A549 (cell line): ENCODE measurements at regions not wholly inside any gene's neighbourhood (a gene's known extent, or its start where the extent isn't known, plus 50 kb on each side); places are given as distances from the start of the nearest gene placed in this dataset.

Source experiments
- EHF ChIP-seq: fragments of 250-450 bp; sonication (Bioruptor Pico); IDR thresholded peaks from 2 replicates; pipeline ENCODE4 v1.5.0; 2020; ENCODE audit warnings: mild to moderate bottlenecking
- EP300 ChIP-seq, 2 experiments: fragments of >200 bp; sonication (Bioruptor Twin); formaldehyde crosslinking; IDR thresholded peaks; 2 replicates in 1 of 2; 3 replicates in 1 of 2; pipeline ENCODE4 v1.6.1; 2016 to 2017
- JUN ChIP-seq, 2 experiments: fragments of >200 bp; sonication (Bioruptor Twin); formaldehyde crosslinking; IDR thresholded peaks; 2 replicates in 1 of 2; 3 replicates in 1 of 2; pipeline ENCODE4 v1.6.1; 2016 to 2017
- POLR2A ChIP-seq: IDR thresholded peaks from 2 replicates; pipeline ENCODE4 v1.6.1; 2012; ENCODE audit warnings: mild to moderate bottlenecking, low read length
- TF ChIP-seq, protein P1 (sequence below): fragments of >200 bp; sonication (Bioruptor Twin); formaldehyde crosslinking; IDR thresholded peaks from 3 replicates; pipeline ENCODE4 v1.5.1; 2016
- TF ChIP-seq, protein P2 (sequence below): IDR thresholded peaks from 2 replicates; pipeline ENCODE4 v1.6.1; 2012

DNA sequence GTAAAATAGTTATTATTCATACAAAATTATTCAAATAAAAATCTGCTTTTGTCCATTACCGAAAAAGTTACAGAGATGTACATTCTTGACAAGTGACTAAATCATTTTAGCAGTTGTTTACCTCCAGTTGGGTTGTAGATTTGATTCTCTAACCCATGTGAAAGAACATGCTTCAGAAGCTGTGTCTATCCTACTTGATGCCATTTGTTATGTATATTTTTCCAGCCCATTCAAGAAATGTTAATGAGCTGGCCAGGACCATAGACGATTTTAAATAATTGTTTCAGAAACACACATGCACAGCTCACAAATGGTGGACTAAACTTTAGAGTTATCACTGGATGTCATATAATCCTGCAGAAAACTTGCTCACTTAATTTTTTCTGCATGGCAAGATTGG is 391.1 kb upstream of the REG3G start:
- TF ChIP-seq, protein P1, sequence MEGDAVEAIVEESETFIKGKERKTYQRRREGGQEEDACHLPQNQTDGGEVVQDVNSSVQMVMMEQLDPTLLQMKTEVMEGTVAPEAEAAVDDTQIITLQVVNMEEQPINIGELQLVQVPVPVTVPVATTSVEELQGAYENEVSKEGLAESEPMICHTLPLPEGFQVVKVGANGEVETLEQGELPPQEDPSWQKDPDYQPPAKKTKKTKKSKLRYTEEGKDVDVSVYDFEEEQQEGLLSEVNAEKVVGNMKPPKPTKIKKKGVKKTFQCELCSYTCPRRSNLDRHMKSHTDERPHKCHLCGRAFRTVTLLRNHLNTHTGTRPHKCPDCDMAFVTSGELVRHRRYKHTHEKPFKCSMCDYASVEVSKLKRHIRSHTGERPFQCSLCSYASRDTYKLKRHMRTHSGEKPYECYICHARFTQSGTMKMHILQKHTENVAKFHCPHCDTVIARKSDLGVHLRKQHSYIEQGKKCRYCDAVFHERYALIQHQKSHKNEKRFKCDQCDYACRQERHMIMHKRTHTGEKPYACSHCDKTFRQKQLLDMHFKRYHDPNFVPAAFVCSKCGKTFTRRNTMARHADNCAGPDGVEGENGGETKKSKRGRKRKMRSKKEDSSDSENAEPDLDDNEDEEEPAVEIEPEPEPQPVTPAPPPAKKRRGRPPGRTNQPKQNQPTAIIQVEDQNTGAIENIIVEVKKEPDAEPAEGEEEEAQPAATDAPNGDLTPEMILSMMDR, result no peak
- no peak for TF ChIP-seq EP300 (IDR thresholded peaks at IDR 0.05)
- TF ChIP-seq, protein P2, sequence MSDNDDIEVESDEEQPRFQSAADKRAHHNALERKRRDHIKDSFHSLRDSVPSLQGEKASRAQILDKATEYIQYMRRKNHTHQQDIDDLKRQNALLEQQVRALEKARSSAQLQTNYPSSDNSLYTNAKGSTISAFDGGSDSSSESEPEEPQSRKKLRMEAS, result no peak
- no peak for TF ChIP-seq POLR2A
- no peak for TF ChIP-seq EHF (CRISPR knock-in tag)
- no peak for TF ChIP-seq JUN (IDR thresholded peaks at IDR 0.05)
